GM18868 (cell line): ENCODE measurements at regions not wholly inside any gene's neighbourhood (a gene's known extent, or its start where the extent isn't known, plus 50 kb on each side); places are given as distances from the start of the nearest gene placed in this dataset.
A peak's percentile ranks its signal among the peaks of the same experiment; 100 is the strongest.

Experiments used
- ATAC-seq: cut with Tn5 transposase; IDR thresholded peaks from one replicate; pipeline ENCODE4 v1.9.1; 2021; ENCODE audit warnings: mild to moderate bottlenecking, moderate library complexity; ENCODE audit not compliant: unreplicated experiment

GRCh38 chr4:65126200-65126599, 544.1 kb downstream of the EPHA5 start:
- ATAC-seq: no peak

DNA sequence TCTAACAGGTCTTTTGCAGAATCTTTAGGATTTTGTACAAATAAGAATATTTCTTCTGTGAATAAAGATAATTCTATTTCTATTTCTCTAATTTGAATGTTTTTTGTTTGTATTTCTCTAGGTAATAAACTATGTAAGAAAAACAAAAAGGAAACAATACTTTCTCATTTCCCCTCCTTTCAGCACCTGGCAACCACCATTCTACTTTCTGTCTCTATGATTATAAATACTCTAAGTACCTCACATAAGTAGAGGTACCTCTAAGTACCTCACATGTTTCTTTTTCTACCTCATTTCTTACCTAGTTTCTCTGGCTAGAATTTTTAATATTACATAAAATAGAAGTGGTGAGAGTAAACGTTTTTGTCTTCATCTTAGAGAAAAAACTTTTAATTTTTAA, 550.0 kb downstream of the EPHA5 start:
- ATAC-seq: no peak

DNA sequence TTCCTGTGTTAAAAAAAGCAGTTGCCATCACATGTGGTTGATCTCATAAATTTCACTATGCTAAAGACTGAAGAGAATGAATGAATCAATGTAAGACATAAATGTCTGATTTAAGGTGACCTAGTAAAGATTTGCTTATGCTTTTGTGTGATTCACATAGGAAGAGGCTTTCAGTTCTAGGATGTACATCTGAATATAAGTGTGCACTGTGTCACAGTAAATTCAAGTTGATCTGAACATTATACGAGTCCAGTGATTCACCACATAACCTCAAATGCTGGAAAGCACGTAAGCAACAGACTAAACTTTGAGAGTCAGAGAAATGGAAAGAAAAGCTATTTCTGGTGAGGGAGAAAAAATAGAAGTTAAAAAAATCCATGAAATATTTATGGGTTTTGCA, 567.9 kb downstream of the EPHA5 start:
- ATAC-seq: no peak

DNA sequence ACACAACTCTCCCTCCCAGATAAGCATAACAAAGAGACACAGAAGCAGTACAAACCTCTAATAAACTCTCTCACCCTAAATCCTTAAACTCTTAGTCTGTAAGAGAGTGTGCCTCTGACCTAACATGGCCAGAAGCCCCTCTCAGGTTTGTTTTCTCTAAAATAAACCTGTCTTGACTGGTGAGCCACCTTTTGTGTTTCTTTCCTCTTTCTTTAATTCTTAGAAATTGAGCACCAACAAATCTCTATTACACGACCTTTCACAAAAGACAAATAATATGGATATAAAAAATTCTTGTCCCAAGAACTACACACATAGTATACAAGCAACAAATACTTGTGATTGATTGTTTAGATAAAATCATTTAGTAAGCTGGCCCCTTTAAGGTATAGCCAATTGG, 573.7 kb downstream of the EPHA5 start:
- no peak for ATAC-seq

DNA sequence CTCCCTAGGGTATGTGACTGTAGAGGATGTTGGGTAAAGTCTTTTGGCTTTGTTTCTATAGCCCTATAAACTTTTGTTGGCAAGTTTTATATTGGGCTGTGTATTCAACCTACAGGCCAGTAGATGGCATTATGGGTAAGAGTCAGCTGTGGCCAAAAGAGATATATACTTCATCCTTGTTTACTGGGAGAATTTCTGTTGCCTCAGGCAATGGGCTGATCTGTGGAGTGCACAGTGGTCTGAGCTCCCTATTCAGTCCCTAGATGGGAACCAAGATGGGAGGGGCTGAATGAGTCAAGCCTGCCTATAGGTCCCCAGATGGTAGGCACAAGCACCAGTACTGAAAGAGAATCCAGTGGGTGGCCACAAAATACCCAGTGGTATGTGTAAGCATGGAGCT, 580.6 kb downstream of the EPHA5 start:
- ATAC-seq: no peak

GRCh38 chr4:65083076-65083475, 587.2 kb downstream of the EPHA5 start:
- no peak for ATAC-seq

- ATAC-seq: no peak
Measured at GRCh38 chr4:65071564-65071963, 598.7 kb downstream of the EPHA5 start.

GRCh38 chr4:65069177-65069576, 601.1 kb downstream of the EPHA5 start:
- no peak for ATAC-seq

GRCh38 chr4:65066106-65066505, 604.2 kb downstream of the EPHA5 start:
- ATAC-seq: no peak

DNA sequence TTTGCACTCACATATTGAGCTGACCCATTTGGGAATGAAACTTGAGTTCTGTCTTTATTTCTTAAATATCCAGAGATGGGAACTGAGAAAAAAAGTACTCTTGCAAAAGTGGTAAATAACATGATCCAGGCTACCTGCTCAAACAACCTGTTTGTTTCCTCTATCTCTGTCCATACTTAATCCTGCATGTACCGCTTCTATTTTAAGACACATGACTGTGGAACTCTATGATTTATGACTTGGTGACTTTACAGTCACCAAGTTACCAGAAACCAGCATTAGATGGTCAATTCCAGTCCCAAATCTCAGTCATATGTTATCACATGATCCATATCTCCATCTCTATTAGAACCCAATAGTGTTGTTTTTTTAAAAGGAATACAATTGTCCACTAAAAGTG, 606.7 kb downstream of the EPHA5 start:
- ATAC-seq: no peak

DNA sequence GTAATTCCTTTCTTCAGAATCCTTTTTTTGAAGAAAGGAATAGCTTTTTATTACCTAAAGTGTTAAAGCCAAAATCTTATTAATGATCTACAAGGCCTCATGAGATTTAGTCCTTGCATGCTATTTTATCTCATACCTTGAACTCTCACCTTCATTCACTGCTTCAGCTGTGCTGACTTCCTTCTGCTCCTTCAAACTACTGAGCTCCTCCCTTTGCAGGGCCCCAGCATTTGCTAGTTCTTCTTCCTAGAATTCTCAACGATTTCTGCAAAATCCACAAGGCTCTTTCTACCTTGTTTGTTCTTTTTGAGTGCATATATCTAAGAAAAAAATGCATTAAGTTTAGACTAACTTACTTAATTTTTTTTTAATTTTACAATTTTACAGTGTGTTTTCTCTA, 619.5 kb downstream of the EPHA5 start:
- ATAC-seq: no peak

DNA sequence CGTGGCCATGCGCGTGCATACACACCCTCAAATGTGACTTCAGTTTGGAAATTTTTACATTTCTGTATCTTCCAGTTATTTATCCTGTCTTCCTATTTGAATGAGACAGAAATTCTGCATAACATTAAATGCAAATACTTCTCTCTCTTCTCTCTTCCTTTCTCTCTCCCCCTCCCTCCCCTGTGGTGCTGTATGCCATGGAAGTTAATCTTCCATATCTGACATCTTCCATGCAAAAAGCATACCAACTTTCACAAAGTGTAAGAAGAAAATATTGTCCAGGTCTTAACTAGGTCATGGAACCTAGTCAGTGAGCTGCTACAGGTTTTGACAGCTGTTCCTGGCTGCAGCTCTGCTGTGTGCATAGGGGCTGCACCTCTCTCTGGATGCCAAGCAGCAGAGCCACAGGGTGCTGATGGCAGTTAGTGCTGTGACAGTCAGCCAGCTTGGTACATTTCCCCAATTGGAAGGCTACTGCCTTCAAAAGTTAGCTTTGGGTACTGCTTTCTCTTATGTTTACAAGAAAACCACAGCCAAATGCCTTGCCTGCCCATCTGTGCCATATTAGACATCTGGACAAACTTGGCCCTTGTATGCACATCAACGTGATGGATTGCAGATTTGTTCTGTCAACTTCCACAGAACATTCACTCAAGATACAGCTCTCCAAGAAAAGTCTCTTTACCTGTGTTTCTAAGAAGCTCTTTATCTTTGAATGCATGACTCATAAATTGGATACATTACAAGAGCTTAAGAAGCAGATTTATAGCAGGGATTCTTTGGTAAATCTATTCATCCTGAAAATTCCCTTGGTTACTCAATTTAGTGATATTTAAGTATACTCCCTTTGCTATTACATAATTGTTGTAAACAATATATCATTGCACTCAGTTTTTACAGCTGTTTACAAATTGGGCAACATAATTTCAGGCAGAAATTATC, 623.8 kb downstream of the EPHA5 start:
- ATAC-seq: no peak

- no peak for ATAC-seq
Measured at GRCh38 chr4:65033899-65034298, 624.6 kb upstream of the TECRL start.

DNA sequence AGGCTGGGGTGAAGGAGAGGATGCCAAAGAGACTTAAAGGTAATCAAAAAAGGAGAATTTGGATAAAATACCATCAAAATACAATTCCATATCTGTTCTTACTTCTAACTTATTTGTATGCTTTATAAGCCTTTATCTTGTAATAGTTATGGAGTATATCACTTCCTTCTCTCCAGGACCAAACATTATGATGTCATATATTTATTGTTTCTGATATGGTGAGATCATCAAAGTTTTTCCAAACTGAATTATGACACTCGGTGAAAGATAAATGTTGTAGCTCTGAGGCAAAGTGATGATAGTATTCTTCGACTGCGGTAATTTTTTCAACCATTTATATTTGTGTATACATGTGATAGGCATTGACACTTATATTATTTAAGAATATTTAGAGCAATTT, 619.3 kb upstream of the TECRL start:
- no peak for ATAC-seq

DNA sequence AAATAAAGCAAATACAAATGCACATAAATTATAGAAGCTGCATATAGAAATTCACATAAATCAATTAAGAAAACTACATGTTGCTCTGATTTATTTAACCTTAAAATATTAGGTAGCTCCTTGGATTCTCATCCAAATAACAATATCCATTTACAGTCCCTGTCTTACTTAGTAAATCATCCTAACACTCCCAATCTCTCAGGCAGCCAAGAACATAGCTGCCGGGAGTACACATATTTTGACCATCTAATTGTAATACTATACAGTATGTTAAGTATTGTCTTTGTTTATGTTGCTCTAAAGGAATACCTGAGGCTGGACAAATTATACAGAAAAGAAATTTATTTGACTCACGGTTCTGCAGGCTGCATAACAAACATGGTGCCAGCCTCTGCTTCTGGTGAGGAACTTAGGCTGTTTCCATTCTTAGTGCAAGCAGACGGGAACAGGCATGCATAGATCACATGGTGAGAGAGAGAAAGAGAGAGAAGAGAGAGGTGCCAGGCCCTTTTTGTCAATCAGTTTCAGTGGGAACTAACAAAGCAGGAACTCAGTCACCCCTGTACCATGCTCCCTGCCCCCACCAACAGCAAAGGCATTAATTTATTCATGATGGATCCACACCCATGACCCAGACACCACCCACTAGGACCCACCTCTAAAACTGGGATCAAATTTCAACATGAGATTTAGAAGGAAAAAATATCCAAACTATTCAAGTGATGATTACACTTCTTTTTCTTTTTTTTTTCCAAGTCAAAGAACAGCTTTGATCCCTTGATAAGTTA, 614.8 kb upstream of the TECRL start:
- no peak for ATAC-seq

DNA sequence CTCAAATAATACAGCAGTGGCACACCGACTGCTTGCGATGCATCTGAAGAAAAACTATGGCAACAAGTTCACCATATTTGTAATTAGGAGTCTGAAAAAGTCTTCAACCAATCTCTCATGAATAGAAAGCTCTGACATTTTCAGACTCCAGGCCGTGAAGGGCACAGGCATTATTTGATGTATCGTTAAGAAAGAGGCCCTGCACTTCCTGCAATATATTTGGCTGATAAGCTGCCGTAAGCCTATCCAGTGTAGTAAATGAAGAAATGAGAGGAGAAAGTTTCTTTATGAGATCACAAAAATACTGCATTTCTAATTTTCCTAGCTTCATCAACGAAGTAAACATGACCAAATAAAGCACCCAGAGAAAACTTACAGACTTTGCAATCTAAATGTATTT, 613.8 kb upstream of the TECRL start:
- no peak for ATAC-seq

DNA sequence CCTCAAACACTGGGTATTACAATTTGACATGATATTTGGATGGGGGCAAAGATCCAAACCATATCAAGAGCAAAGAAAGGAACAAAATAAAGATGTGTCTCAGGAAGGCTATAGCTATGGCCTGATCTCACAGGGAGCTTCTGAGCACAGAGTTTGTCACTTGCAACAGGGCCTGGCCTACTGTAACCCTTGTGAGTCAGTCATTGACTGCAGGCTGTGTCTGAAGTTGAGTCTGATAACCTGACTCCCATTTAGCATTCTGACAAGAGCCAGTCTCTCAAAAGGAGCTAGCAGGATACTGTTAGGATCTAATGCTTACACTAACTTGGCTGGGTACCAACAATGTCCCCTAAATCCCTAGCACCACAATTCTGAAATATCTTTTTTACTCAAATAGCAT, 612.5 kb upstream of the TECRL start:
- no peak for ATAC-seq

- no peak for ATAC-seq
Measured at GRCh38 chr4:65021149-65021548, 611.9 kb upstream of the TECRL start.

- ATAC-seq: no peak
Measured at GRCh38 chr4:65019775-65020174, 610.5 kb upstream of the TECRL start.

DNA sequence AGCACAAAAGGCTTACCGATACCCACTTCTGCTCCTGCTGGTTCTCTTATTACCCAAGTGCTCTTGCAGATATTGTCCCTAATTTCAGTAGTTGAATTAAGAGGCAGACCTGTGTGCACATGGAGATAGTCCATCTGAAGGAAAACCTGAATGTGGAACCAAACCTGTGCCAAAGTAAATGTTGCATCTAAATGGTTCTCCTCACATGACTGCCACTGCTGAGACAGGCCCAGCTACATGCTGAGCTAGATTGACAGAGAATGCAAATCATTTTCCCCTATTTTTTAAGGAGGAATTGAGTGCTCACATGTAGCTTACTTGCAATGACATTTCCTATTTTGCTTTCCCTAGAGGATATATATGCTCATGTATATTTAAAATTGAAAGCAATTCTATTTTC, 609.1 kb upstream of the TECRL start:
- no peak for ATAC-seq

DNA sequence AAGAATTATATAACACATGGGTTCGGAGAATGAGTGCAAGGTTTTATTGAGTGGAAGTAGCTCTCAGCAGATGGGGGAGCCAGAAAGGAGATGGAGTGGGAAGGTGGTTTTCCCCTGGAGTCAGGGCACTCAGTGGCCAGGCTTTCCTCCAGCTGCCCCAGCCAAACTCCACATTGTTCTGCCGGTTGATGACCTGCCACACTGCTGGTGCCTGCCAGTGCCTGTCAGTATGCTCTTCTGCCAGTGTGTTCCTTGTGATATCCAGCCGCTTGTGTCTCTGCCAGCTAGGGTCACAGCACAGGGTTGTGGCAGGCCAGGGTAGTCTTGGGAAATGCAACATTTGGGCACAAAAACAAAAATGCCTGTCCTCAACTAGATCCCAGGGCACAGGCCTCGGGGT, 604.8 kb upstream of the TECRL start:
- no peak for ATAC-seq

DNA sequence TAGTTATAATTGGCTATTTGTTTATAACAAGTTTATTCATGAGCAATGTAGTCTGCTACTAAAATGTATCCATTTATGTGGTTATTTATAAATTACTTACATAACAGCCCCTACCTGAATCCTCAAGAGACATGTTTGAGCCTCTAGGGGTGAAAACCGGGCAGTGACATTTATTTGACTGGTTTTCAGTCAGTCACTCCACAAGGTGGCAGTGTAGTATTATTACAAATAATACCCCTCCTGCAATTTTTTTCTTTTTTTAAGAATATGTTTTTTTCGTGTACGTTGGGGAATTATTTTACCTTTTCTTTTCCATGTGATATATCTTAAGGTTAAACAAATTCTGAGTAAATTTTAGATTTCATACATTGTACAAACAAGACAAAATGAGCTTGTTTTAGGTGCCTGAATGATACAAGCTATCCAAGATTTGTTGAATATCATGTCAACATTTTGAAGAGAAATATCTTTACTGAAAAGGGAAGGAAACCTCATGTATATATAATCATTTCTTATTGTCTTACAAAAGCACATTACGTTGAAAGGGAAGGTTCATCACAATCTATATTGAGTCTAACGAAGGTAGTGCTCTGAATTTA, 598.7 kb upstream of the TECRL start:
- ATAC-seq: peak; percentile 81
